KBM-7 (cell line): ENCODE measurements at regions not wholly inside any gene's neighbourhood (a gene's known extent, or its start where the extent isn't known, plus 50 kb on each side); places are given as distances from the start of the nearest gene placed in this dataset.

ENCODE experiments used
- DNase-seq: peaks from one replicate; pipeline ENCODE4 v3.0.0-alpha.2; 2015
- in situ Hi-C: fragments of 300-500 bp; cut with MboI; formaldehyde crosslinking; loops from 2 replicates; pipeline ENCODE4 v1.14.3; 2020; ENCODE audit warnings: low sequenced_read_pairs, low pct_unique_long_range_greater_than_20kb, mixed read lengths

DNA sequence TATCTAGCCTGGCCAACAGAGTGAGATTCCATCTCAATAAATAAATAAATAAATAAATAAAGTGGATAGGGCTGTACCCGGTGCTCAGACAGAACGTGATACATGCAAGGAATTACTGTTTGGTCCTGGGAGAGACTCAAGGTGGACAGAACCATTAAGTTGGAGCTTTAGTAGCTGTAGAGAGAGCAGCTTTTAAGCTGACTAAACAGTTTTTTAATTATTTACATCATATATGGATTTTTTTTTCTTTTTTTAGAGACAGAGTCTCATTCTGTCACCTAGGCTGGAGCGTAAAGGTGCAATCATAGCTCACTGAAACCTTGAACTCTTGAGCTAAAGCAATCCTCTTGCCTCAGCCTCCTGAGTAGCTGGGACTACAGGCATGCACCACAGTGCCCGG is 92.5 kb upstream of the ATP6AP2 start:
- DNase-seq, result no peak
- in situ Hi-C loops, result no loop called here

DNA sequence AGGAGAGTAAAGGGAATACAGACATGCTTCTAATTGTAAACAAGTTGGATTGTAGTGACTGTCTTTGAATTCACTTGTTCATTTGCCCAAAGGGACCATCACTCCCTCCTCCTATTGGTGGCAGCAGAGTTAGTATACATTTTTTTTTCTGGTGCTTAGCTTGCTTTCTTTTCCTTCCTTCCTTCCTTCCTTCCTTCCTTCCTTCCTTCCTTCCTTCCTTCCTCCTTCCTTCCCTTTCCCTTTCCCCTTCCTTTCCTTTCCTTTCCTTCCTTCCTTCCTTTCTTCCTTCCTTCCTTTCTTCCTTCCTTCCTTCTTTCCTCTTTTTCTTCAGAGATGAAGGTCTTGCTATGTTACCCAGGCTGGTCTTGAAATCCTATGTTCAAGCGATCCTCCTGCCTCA is 94.8 kb upstream of the ATP6AP2 start:
- DNase-seq, result no peak
- in situ Hi-C loops, result no loop called here

DNA sequence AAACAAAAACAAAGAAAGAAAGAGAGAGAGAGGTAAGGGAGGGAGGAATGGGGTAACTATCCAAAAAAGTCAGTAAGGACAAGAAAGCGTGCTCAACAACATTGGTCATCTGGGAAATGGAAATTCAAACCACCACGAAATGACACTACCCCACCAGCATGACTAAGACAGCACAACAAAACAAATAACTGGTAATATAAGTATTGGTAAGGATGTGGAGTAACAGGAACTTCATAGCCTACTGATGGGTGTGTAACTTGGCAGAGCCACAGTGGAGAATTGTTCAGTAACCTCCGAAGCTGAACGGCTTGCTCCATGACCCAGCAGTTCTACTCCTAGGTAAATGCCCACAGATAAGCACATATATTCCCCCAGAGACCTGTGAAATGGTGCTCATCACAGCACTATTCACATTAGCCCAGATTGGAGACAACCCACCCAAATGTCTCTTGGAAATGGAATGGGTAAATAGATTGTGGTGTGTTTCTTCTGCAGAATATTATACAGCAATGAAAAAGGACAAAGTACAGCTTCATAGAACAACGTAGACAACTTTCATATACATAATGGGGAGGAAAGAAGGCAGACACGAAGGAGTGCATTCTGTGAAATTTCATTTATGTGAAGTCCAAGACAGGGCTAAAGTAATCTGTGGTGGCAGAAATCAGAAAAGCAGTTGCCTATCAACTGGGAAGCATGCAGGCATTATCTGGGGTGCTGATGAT is 95.5 kb upstream of the ATP6AP2 start:
- DNase-seq, result no peak
- in situ Hi-C loops, result no loop called here

DNA sequence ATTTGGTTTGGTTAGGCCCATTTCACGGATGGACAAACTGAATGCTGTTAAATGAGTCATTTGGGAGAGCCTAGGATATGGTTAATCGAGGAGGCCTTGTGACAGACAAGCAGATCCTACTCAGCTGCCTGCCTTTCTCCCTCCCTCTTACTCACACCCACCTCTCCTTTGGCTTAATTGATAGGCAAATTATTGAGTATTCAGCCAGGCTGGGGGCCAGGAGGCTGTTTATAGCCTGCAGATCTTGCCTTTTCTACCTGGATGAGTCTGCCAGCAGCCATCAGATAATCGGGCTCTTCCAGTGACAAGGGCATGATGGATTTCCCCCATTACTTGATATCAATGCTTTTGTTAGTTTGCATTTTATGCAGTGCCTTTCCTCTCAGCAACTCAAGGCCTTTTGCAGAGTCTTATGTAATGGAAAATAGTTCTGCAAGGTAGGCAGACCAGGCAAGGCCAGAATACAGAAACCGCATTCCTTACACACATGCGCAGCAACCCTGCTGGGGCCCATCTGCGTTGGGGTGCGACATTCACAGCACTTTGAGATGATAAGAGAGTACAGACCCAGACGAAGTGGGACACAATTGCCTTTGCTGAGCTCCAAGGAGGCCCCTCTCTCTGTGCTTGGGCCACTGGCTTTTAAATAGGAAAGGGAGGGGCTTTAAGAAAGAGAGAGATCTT is 96.2 kb upstream of the ATP6AP2 start:
- in situ Hi-C loops, result no loop called here
- no peak for DNase-seq

DNA sequence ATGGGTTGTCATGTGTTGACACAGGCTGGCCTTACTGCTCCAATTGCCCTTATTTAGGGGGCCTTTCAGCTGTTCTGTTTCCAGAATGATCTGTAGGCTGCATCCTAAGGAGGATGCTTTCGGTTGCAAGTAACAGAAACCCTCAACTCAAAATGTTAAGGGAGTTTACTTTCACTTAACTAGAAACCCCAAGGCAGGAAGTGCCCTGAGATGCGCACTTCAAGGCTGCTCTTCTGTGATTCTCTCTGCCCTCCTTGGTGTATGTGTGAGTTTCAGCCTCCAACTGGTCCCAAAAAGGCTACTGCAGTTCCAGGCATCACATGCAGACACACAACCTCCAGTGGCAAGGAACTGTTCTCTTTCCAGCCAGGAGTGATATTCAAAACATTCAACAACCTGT is 97.3 kb upstream of the ATP6AP2 start:
- in situ Hi-C loops, result no loop called here
- DNase-seq, result no peak

DNA sequence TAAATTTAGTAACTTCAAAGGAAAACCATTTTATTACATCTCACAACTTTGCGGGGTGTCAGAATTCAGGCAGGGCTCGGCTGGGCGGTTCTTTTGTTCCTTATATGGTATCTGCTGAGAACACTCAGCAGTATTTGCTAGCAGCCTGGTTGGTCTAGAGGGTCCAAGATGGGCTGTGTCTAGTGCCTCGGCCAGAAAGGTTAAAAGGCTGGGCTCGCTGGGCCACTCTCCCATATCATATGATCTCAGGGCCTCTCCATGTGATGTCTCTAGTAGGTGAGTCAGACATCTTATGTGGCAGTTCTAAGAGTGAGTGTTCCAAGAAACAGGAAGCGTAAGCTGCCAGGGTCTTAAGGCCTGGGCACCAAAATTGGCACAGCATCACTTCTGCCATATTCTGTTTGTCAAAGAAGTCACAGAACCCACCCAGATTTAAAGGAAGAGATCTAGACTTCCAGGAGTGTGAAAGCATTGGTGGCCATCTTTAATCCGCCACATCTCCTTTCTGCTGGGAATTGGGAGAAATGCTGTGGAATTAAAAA is 100.9 kb upstream of the ATP6AP2 start:
- no peak for DNase-seq
- in situ Hi-C loops, result no loop called here

DNA sequence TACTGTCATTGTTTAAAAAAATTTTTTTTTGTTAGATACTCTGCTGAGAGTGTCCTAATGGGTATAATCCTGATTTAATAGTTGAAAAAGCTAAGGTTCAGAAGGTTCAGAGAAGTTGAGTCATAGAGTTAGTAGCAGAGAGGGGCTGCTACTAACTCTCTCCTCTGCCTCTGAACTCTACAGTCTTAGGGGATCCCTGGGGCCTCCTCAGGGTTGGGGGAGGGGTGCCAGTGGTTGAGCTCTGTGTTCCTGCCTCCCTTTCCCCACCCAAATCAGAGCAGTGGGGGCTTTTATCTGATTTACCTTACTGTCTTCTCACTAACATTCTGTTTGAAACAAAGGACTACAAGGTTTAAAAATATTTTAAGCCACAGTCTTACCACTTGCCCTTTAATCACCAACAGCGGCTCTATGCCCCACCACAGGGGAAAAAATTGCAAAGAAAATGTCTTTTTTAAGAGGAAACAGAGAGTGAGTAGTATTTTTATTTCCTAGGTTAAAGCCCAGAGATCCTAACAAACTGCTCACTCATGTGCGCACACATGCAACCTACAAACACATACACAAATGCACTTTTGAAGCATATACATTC is 102.2 kb upstream of the ATP6AP2 start:
- in situ Hi-C loops, result no loop called here
- no peak for DNase-seq

DNA sequence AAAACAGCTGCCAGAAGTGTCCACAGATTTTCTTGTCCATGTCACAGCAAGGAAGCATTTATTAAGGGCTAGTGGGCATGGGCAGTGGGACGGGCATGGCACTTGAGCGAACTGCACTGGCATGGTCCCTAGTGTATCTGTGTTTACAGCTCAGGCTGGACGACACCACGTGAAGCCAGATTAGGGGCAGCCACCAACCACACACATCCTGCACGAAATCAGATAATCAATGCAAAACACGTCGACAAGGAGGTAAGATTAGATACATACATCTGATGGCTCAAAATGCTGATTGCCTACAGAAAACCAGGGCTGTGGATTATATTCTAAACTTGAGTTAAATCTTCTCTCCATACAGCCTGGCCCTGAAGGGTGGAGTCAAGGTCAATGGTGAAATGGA is 103.8 kb upstream of the ATP6AP2 start:
- in situ Hi-C loops, result no loop called here

DNA sequence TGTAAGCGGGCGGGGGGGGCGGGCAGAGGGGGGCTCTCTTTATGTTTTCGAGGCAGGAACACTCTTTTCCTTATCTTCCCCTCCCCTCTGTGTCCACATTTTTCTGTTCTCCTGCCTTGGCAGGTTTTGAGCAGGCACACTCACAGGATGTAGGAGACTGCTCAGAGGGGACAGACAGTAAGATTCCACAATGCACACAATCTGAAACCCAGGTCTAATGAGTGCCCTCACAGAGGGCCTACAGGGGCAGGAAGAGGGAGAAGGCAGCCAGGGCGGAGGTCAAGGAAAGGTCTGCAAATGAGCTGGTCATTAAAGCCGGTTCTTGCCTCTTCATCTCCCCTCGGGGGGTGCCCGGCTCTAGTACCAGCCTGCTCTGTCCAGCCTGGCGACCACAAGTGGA is 106.1 kb upstream of the ATP6AP2 start:
- no peak for DNase-seq
- in situ Hi-C loops, result no loop called here

More for the DNA sequence above, 103.8 kb upstream of the ATP6AP2 start:
- DNase-seq, result no peak

DNA sequence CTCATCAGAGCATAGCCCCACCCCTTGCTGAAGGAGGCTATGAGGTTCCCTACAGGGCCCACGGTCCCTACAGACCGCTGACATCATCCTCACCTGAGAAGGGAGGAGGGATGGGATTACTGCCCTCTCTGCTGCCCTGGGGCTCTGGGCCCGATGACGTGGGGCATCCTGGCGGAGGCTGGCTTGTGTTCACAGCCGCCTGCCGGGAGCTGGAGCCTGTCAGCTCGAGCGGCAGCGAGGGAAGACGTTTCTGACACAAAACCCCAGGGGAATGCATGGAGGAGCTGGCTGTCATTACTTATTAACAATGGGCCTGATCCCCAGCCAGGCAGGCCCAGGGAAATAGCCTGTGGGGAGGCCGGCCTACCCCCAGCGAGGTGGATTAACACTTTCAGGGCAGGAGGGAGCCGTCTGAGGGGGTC is 106.6 kb upstream of the ATP6AP2 start:
- DNase-seq, result no peak

DNA sequence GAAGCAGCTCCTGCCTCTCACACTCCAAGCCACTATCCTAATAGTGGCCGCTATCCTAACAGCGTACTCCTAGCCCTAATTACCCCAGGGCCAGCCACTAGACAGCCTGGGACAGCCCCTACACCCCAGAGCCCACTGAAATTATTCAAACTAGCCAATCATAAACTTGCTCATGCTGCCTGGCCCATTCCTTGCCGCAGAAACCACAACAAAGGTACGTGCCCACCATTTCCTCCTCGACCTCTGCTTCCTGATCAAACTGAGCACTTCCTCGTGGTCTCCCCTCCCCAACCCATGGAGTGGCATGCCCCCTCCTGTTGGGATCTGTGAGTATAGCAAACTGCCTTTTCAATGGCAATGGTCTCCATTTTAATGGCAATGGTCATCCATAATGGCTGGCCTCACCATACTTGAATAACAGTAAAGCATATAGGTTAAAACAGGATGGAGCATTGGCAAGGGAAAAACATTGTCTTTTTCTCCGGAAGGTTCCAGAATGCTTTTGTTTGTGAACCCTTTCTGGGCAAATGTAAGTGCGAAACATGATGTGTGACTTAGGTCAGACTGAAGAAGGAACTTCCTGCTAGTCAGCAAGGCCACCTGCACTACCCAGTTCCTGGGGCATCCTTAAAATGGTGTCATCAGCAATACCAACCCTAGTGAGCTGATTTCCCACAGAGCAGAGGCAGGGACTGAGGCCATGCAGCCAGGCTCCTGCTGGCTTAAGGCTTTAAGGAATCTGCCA is 107.1 kb upstream of the ATP6AP2 start:
- in situ Hi-C loops, result no loop called here
- peak; percentile 66 for DNase-seq

More for the DNA sequence above, 106.6 kb upstream of the ATP6AP2 start:
- in situ Hi-C loops, result no loop called here

DNA sequence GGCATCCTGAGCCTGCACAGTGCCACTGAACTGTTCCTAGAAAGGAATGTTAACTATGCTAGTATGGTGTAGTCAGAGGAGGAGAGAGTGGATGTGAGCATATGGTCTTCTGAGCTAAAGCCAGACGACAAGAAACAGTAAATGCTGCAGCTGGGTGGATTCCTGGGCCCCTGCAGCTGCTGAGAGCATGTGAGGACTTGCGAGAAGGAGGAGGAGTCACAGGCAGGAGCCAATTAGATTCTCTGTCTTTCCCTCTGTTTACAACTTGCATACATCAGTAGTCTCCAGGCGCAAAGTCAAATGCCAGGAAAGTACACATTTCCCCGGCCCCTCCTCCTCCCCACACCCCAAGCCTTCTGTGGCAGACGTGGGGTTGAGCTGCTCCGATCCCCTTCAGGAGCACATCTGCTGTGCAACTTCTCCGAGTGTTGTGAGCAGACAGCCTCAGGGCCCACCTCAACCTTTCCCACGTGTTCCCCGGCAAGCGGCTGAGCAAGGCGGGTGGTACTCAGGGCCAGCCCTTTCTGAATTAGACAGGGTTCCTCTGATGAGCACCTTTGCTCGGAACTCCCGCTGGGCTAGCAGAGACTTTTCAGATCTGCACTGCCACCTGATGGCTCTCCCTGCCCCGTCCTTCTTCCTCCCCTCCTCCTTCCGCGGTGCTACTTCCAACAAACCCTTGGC is 108.7 kb upstream of the ATP6AP2 start:
- in situ Hi-C loops, result no loop called here
- no peak for DNase-seq

DNA sequence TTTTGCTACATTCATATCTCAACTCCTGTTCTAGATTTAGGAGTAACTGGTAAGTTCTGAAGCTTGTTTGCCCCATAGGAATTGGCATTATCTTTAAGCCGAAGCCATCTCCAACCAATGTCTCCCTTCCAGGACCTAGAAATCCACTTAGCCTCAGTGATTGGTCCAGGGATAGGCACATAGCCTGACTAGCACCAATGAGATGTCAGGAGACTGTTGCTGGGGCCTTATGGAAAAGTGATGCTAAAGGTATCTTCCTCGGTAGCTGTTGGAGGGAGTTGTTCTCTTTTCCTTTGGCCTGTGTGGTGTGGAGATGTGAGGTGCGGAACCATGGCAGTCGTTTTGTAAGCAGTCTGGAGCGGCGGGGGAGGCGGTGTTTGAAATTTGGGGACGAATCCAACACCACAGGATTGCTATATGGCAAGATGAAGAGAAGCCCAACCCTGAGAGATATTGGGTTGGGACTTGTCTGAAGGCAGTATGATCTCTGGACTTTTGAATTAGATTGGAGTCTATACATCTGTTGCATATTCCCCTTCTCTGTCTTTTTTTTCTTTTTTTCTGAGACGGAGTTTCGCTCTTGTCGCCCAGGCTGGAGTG is 109.8 kb upstream of the ATP6AP2 start:
- no peak for DNase-seq
- in situ Hi-C loops, result no loop called here

DNA sequence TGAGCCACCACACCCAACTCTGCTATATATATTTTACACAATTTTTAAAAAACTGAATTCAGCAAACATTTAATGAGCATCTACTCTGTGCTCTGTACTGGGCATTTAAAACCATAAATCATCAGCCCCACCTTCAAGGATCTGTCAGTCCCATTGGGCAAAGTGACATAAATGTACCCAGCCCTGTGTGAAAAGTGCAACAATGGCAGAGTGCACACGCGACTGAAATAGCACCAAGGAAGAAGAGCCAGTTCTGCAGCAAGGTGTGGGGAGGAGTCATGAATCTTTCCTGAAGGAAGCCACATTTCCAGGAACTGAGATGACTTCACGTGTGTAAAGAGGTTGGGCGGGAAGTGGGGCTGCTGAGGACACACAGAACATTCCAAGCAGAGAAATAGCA is 111.5 kb upstream of the ATP6AP2 start:
- DNase-seq, result no peak
- in situ Hi-C loops, result no loop called here

DNA sequence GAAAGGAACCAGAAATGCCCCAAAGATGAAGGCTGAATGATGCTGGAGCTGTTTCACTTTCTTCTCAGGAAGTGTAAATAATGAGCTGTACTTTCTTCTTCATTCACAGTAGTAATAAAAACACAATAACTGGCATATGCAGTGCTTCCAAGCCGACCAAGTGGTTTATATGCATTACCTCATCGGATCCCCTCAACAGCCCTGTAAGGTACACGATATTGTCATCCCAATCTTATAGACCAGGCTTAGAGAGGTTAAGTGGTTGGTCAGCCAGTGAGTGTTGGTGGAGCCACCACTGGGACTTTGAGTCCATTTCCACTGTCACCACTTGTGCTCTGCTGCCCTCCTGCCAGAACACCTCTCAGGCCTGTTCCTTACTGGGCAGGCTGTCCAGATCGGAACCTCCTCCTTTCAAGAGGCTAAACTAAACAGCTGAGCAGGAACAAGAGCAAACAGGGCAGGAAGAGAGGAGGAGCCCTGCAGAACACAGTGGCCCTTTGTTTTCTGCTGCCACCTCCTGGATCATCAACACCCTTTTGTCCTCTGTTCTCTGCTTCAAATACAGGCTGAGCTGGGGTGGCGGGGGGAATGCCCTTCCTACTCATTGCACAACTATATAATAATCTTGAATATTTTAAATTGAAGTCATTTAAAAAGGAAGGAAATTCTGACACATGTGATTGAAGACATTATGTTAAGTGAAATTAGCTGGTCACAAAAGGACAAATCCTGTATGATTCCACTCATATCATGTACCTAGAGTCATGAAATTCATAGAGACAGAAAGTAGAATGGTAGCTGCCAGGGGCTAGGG is 112.5 kb upstream of the ATP6AP2 start:
- peak; percentile 87 for DNase-seq
- in situ Hi-C loops, result no loop called here

DNA sequence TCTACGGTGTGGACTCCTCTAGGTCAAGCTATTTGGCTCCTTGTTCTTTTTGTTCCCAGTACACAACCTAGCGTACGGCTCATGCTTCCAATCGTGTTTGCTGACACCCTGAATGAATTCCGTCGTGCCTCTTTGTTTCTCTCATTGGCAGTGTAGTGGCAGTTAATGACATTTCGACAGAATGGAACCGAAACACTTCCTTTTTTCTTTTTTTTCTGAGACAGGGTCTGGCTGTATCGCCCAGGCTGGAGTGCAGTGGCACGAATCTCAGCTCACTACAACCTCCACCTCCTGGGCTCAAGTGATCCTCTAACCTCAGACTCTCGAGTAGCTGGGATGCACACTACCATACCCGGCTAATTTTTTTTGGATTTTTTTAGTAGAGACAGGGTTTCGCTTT is 113.3 kb upstream of the ATP6AP2 start:
- DNase-seq, result no peak
- in situ Hi-C loops, result no loop called here

DNA sequence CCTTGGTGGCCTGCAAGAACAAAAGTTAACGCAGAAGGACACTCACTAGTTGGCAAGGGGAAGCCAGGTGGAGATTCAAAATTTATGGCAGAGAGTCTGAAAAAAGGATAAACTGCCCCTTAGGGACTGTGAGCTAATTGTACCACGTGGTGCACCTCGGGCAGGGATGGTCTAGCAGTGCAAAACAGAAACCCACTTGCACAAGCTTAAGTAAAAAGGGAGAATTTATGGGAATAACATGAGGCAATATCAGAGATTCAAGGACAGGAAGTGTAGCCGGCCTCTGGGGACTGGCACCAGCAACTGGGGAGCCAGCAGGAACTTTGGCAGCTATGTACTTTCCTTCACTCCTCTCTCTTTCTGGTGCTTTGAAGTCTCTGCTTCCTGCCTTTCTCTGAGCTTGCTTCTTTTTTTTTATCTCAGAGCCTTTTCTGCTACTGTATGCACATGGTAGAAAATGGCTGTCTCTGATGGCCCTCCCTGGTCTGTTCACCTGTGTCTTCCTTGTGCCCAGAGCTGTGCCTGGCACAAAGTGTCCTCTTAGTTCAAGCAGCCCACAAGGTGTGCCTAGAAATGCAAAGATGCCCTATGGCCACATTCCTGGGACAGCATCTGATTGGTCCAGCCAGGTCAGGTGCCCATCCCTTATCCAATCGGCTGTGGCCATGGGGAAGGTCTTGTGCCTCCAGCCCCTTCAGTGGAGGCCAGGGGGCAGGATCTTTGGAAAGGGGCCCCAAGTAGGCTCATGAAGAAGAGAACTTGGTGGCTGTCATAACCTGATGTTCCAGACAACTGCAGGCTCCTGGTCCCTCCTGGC is 114.8 kb upstream of the ATP6AP2 start:
- DNase-seq, result no peak
- in situ Hi-C loops, result no loop called here
